ENCODE measurements at regions not wholly inside any gene's neighbourhood (a gene's known extent, or its start where the extent isn't known, plus 50 kb on each side); places are given as distances from the start of the nearest gene placed in this dataset.
"Not testable (repeated sequence)": the region's sequence is repeated elsewhere in the genome, so short reads cannot be mapped to it uniquely, and the experiment has no call there.

- no peak for TF ChIP-seq CTCF (IDR thresholded peaks at IDR 0.05; ENCODE audit: insufficient read depth, low read depth, low read length, missing control alignments)
- no peak for DNase-seq (ENCODE audit: low read depth)
- no peak overlapping the region for H3K4me3 ChIP-seq (ENCODE audit: low read depth, low read length)
Observed at GRCh38 chr5:145015146-145015545, 820.0 kb downstream of the PRELID2 start.

- no peak for DNase-seq (ENCODE audit: low read depth)
- H3K4me3 ChIP-seq (ENCODE audit: low read depth, low read length): no peak overlapping the region
- no peak for TF ChIP-seq CTCF (IDR thresholded peaks at IDR 0.05; ENCODE audit: insufficient read depth, low read depth, low read length, missing control alignments)
Observed at GRCh38 chr5:145014109-145014508, 821.0 kb downstream of the PRELID2 start.

GRCh38 chr5:145010834-145011233 is 824.3 kb downstream of the PRELID2 start:
- no peak for TF ChIP-seq CTCF (IDR thresholded peaks at IDR 0.05; ENCODE audit: insufficient read depth, low read depth, low read length, missing control alignments)
- DNase-seq (ENCODE audit: low read depth): no peak
- H3K4me3 ChIP-seq (ENCODE audit: low read depth, low read length): no peak overlapping the region

- DNase-seq (ENCODE audit: low read depth): no peak
- no peak overlapping the region for H3K4me3 ChIP-seq (ENCODE audit: low read depth, low read length)
- TF ChIP-seq CTCF (IDR thresholded peaks at IDR 0.05; ENCODE audit: insufficient read depth, low read depth, low read length, missing control alignments): no peak
Observed at GRCh38 chr5:145008876-145009530, 826.1 kb downstream of the PRELID2 start.

- not testable (repeated sequence) for DNase-seq (ENCODE audit: low read depth); H3K4me3 ChIP-seq (ENCODE audit: low read depth, low read length)
Observed at GRCh38 chr5:144994356-144994755, 823.7 kb downstream of the KCTD16 start.

- no peak for TF ChIP-seq CTCF (IDR thresholded peaks at IDR 0.05; ENCODE audit: insufficient read depth, low read depth, low read length, missing control alignments)
- no peak for DNase-seq (ENCODE audit: low read depth)
- H3K4me3 ChIP-seq (ENCODE audit: low read depth, low read length): no peak overlapping the region
Observed at GRCh38 chr5:144983101-144983500, 812.4 kb downstream of the KCTD16 start.

GRCh38 chr5:144979516-144980264 is 809.0 kb downstream of the KCTD16 start:
- TF ChIP-seq CTCF (IDR thresholded peaks at IDR 0.05; ENCODE audit: insufficient read depth, low read depth, low read length, missing control alignments): no peak
- DNase-seq (ENCODE audit: low read depth): no peak
- H3K4me3 ChIP-seq (ENCODE audit: low read depth, low read length): no peak overlapping the region
